PC-3 (cell line): ENCODE measurements at regions not wholly inside any gene's neighbourhood (a gene's known extent, or its start where the extent isn't known, plus 50 kb on each side); places are given as distances from the start of the nearest gene placed in this dataset.

ENCODE experiments used
- ATAC-seq: fragments of 200-7000 bp; cut with Tn5 transposase; 2 replicates; pipeline ENCODE4 v1.9.1; 2020; ENCODE audit warnings: mild to moderate bottlenecking, moderate library complexity
- BruUV-seq: library from RNA; stranded (reverse); fragments of 400-500 nt; replicated peaks from 2 replicates; lab custom pipeline; 2021; lab: Mats Ljungman, UMichigan
- CTCF ChIA-PET: fragments of 300-600 bp; sonication (Branson Sonifier 250); formaldehyde crosslinking; loops from one replicate; lab custom pipeline; 2022; ENCODE audit warnings: antibody characterized with exemption; lab: Charles Lee
- POLR2A ChIA-PET: fragments of 300-600 bp; sonication (Branson Sonifier 250); formaldehyde crosslinking; loops from one replicate; lab custom pipeline; 2022; ENCODE audit warnings: antibody characterized with exemption; ENCODE audit not compliant: unreplicated experiment; lab: Charles Lee
- DNase-seq: peaks from one replicate; pipeline ENCODE4 v3.0.0-alpha.2; 2015
- H2AFZ ChIP-seq: fragments of 300-600 bp; sonication (generic); 2 replicates; pipeline ENCODE4 v1.6.0; 2016; ENCODE audit warnings: antibody characterized with exemption, low read length
- H3F3A ChIP-seq: fragments of 300-600 bp; sonication (generic); one replicate; pipeline ENCODE4 v1.6.0; 2017; ENCODE audit warnings: antibody characterized with exemption, low read length, control low read depth, mild to moderate bottlenecking; ENCODE audit not compliant: unreplicated experiment
- H3K27ac ChIP-seq: fragments of 300-600 bp; sonication (generic); 2 replicates; pipeline ENCODE4 v1.5.1; 2016; ENCODE audit warnings: mild to moderate bottlenecking, low read length
- H3K27me3 ChIP-seq: fragments of 300-600 bp; sonication (generic); 2 replicates; pipeline ENCODE4 v1.6.1; 2016; ENCODE audit warnings: low read length, mixed read lengths
- H3K36me3 ChIP-seq: fragments of 300-600 bp; sonication (generic); 2 replicates; pipeline ENCODE4 v1.6.1; 2016; ENCODE audit warnings: low read depth, mixed run types, low read length, mixed read lengths
- H3K4me1 ChIP-seq: fragments of 300-600 bp; sonication (generic); 2 replicates; pipeline ENCODE4 v1.5.1; 2016; ENCODE audit warnings: low read length; ENCODE audit not compliant: insufficient read depth
- H3K4me2 ChIP-seq: fragments of 300-600 bp; sonication (generic); 2 replicates; pipeline ENCODE4 v1.6.0; 2016; ENCODE audit warnings: low read length
- H3K4me3 ChIP-seq: fragments of 300-600 bp; sonication (generic); 2 replicates; pipeline ENCODE4 v1.5.1; 2016; ENCODE audit warnings: mild to moderate bottlenecking, low read length, mixed read lengths
- H3K79me2 ChIP-seq: fragments of 300-600 bp; sonication (generic); 2 replicates; pipeline ENCODE4 v1.6.1; 2017; ENCODE audit warnings: low read length, mixed read lengths
- H3K9ac ChIP-seq: fragments of 300-600 bp; sonication (generic); 2 replicates; pipeline ENCODE4 v1.6.0; 2016; ENCODE audit warnings: mild to moderate bottlenecking, low read length
- H3K9me2 ChIP-seq: fragments of 300-600 bp; sonication (generic); replicated peaks from 2 replicates; pipeline ENCODE4 v1.6.1; 2016; ENCODE audit warnings: mixed run types, low read length, mixed read lengths
- H3K9me3 ChIP-seq: fragments of 300-600 bp; sonication (generic); 2 replicates; pipeline ENCODE4 v1.6.1; 2016; ENCODE audit warnings: low read length, mixed read lengths
- H4K20me1 ChIP-seq: fragments of 300-600 bp; sonication (generic); 2 replicates; pipeline ENCODE4 v1.6.1; 2016; ENCODE audit warnings: low read length, mixed read lengths
- EZH2 ChIP-seq: fragments of 300-600 bp; sonication (generic); IDR thresholded peaks from one replicate; pipeline ENCODE4 v1.6.1; 2017; ENCODE audit warnings: antibody characterized with exemption, mild to moderate bottlenecking, low read length; ENCODE audit not compliant: unreplicated experiment
- EZH2phosphoT487 ChIP-seq: fragments of 300-600 bp; sonication (generic); IDR thresholded peaks from 2 replicates; pipeline ENCODE4 v1.6.1; 2018; ENCODE audit warnings: mild to moderate bottlenecking, antibody characterized with exemption, low read length, borderline replicate concordance
- intact Hi-C: fragments of 100-400 bp; cut with micrococcal nuclease; formaldehyde crosslinking; loops from 2 replicates; pipeline ENCODE4 v1.9.0; 2023
- TF ChIP-seq, protein P1 (sequence below): fragments of 300-600 bp; sonication (generic); conservative IDR thresholded peaks from 2 replicates; pipeline ENCODE4 v1.5.1; 2017; ENCODE audit warnings: antibody characterized with exemption, low read depth, mild to moderate bottlenecking, low read length

DNA sequence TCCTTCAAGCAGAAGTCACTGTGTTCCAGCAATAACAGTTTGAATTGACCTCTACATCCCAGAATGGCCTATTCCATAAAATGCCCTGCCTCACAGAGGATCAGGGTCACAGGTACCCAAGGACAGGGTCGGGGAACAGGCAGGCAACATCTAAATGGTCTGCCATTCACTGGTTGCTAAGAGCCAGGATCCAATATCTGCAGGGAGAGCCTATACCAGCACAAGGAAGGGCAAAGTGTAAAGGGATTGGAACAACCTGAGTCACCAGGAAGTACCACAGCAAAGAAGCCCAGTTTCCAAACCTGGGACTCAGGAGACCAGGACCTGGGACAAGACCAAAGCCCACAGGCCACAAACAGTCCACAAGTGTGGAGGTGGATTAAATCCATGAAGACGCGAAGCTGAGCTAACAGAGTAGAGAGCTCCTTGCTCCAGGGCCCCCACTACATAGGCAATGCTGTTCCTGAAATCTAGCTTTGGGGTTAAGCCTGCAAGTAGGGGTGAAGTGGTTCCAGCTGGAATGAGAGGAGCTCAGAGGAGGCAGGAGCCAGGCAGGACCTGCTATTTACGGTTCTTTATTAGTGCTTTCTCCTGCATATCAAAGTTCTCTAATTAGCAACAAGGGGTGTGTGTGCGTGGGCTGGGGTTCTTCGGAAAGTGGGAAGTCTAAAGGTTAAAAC, 274.3 kb downstream of the BCL11B start:
- Histone ChIP-seq H3K27me3 (peaks cover 17% of the 10 kb centered on the region; the same call in 1 of the 2 replicates), H3F3A (no peaks in the 10 kb centered on the region), H3K4me2 (no peak overlapping the region), H3K4me3 (no peak overlapping the region), H2AFZ (no peak overlapping the region), H4K20me1 (no peaks in the 10 kb centered on the region), H3K9ac (no peak overlapping the region), H3K4me1 (no peaks in the 10 kb centered on the region), H3K9me2 (no peaks in the 10 kb centered on the region), H3K79me2 (no peaks in the 10 kb centered on the region), H3K27ac (no peak overlapping the region), H3K9me3 (no peaks in the 10 kb centered on the region), H3K36me3 (no peaks in the 10 kb centered on the region)
- ChIA-PET POLR2A (no interaction called here), CTCF (no interaction called here)
- intact Hi-C loops = no loop called here
- TF ChIP-seq EZH2phosphoT487 (no peak), EZH2 (no peak)
- TF ChIP-seq, protein P1, sequence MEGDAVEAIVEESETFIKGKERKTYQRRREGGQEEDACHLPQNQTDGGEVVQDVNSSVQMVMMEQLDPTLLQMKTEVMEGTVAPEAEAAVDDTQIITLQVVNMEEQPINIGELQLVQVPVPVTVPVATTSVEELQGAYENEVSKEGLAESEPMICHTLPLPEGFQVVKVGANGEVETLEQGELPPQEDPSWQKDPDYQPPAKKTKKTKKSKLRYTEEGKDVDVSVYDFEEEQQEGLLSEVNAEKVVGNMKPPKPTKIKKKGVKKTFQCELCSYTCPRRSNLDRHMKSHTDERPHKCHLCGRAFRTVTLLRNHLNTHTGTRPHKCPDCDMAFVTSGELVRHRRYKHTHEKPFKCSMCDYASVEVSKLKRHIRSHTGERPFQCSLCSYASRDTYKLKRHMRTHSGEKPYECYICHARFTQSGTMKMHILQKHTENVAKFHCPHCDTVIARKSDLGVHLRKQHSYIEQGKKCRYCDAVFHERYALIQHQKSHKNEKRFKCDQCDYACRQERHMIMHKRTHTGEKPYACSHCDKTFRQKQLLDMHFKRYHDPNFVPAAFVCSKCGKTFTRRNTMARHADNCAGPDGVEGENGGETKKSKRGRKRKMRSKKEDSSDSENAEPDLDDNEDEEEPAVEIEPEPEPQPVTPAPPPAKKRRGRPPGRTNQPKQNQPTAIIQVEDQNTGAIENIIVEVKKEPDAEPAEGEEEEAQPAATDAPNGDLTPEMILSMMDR = no peak
- ATAC-seq (no peak), DNase-seq (no peak)
- no TSS peak for BruUV-seq

DNA sequence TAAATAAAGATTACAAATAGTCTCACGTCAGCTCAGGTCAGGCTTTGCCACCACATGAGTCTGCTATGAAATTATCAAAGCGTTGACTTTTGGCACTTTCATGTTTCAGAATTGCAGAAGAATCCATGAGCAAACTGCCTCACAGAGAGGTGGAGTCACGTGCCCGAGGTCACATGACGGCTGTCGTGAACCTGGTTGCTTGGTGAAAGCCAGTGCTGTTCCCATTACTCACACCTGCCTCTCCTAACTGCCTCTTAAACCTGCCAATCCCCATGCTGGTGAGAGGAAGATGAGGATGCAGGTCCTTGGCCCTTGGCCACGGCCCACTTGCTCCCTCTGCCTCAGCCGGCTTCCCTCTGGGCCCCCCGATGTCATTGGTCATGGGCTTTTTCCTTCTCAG, 272.7 kb downstream of the BCL11B start:
- Histone ChIP-seq H3K4me2 (no peak overlapping the region), H3K9me2 (no peaks in the 10 kb centered on the region), H3K27me3 (peaks cover 17% of the 10 kb centered on the region; the same call in 1 of the 2 replicates), H3K4me3 (no peak overlapping the region), H3K9me3 (no peaks in the 10 kb centered on the region), H3K4me1 (no peaks in the 10 kb centered on the region), H3K36me3 (no peaks in the 10 kb centered on the region), H3K27ac (no peak overlapping the region), H2AFZ (no peak overlapping the region), H3K79me2 (no peaks in the 10 kb centered on the region), H3F3A (no peaks in the 10 kb centered on the region), H3K9ac (no peak overlapping the region), H4K20me1 (no peaks in the 10 kb centered on the region)
- intact Hi-C loops = no loop called here
- DNase-seq (no peak), ATAC-seq (no peak)
- ChIA-PET POLR2A (no interaction called here), CTCF (no interaction called here)
- TF ChIP-seq, protein P1 = no peak
- TF ChIP-seq EZH2phosphoT487 (no peak), EZH2 (no peak)
- BruUV-seq = no TSS peak

DNA sequence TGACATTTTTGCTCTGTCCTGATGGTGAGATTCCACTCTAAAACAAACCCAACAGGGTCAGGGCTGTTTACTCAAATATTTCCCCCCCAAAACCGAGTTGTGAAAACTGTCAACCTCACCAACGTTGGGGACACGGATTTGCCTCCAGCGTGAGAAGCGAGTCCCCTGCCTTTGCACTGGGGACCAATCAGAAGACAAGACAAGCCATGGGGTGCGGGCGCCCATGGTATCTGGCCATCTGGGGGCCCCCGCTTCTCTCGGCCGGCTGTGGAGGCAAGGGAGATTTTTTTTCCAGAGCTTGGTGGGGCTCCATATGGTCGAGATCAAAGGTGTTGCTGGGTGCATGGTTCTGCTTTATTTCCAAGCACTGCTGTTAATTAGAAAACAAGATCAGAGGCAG, 272.1 kb downstream of the BCL11B start:
- H3K9me2 ChIP-seq = no peaks in the 10 kb centered on the region
- H3K79me2 ChIP-seq = no peaks in the 10 kb centered on the region
- TF ChIP-seq EZH2 = no peak
- TF ChIP-seq, protein P1 = no peak
- TF ChIP-seq EZH2phosphoT487 = no peak
- BruUV-seq = no TSS peak
- no peaks in the 10 kb centered on the region for H3K36me3 ChIP-seq
- H3K9ac ChIP-seq = no peak overlapping the region
- H3K27me3 ChIP-seq = peaks cover 17% of the 10 kb centered on the region; the same call in 1 of the 2 replicates
- ChIA-PET CTCF (no interaction called here), POLR2A (no interaction called here)
- no peaks in the 10 kb centered on the region for H3K4me1 ChIP-seq
- H3F3A ChIP-seq = no peaks in the 10 kb centered on the region
- no peak overlapping the region for H2AFZ ChIP-seq
- H3K9me3 ChIP-seq = no peaks in the 10 kb centered on the region
- H3K4me2 ChIP-seq = no peak overlapping the region
- H3K27ac ChIP-seq = no peak overlapping the region
- H4K20me1 ChIP-seq = no peaks in the 10 kb centered on the region
- no peak for DNase-seq
- intact Hi-C loops = no loop called here
- ATAC-seq = no peak
- no peak overlapping the region for H3K4me3 ChIP-seq
